ENCODE measurements at regions not wholly inside any gene's neighbourhood (a gene's known extent, or its start where the extent isn't known, plus 50 kb on each side); places are given as distances from the start of the nearest gene placed in this dataset.

DNA sequence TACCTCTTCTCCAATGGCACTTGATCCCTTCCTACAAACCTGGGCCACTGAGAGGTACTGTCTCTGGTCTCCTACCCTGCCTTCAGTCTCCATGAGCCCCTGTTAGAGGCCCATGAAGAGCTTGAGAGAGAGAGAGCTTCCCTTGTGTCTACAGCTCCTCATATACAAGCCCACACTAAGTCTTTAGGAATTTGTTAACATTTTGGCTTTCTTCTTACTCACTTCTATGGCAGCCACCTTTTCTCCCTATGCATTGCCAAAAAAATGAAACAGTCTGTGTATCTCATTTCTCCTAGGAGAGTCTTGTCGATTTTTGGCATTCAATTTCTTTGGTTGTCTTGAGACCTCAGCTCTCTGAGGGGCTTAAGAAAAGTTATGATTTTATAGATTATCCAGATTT, 90.9 kb upstream of the LNX1 start:
- no peak for TF ChIP-seq CTCF (IDR thresholded peaks at IDR 0.05; ENCODE audit: poor library complexity)
- TF ChIP-seq EZH2 (IDR thresholded peaks at IDR 0.05; ENCODE audit: borderline replicate concordance): no peak

All from hepatocyte (in vitro differentiated cells).